ENCODE measurements at regions not wholly inside any gene's neighbourhood (a gene's known extent, or its start where the extent isn't known, plus 50 kb on each side); places are given as distances from the start of the nearest gene placed in this dataset.

- no peak for TF ChIP-seq PBX2 (CRISPR knock-in tag; IDR thresholded peaks at IDR 0.05; ENCODE audit: low read depth)
- no peak for TF ChIP-seq PBX2 (tag; conservative IDR thresholded peaks at IDR 0.05; ENCODE audit: low read depth)
- TF ChIP-seq HBP1 (CRISPR knock-in tag; IDR thresholded peaks at IDR 0.05): no peak
- TF ChIP-seq GATAD2B (IDR thresholded peaks at IDR 0.05; ENCODE audit: borderline replicate concordance): no peak
- TF ChIP-seq MAZ (CRISPR knock-in tag; conservative IDR thresholded peaks at IDR 0.05 in 1 of 2, IDR thresholded peaks at IDR 0.05 in 1 of 2): no peak
- TF ChIP-seq DACH1 (IDR thresholded peaks at IDR 0.05; ENCODE audit: partially characterized antibody): no peak
These were observed 101.7 kb upstream of the ZNF717 start (continued) for GRCh38 chr3:75886971-75887526.

- WGBS (ENCODE audit: insufficient coverage, low coverage, missing lambda C conversion rate): 0% methylated on average over 1 of the region's 1 CpG
- no peaks in the 10 kb centered on the region for H3K79me2 ChIP-seq (ENCODE audit: control insufficient read depth, insufficient read depth, low read length)
- H3K9me3 ChIP-seq (replicated peaks; ENCODE audit: control insufficient read depth, insufficient read depth, low read depth, low read length): no peaks in the 10 kb centered on the region
- no peaks in the 10 kb centered on the region for H3K27me3 ChIP-seq (ENCODE audit: control insufficient read depth in 2 of 2, insufficient read depth in 2 of 2, low read length in 2 of 2)
- DNase-seq (ENCODE audit: extremely low read depth in 1 of 4, low spot score in 3 of 4) (no peak), FAIRE-seq (no peak), ATAC-seq (no peak)
- H3K36me3 ChIP-seq (ENCODE audit: control insufficient read depth, insufficient read depth, low read length): no peaks in the 10 kb centered on the region
- POLR2A ChIA-PET: no interaction called here
- no peaks in the 10 kb centered on the region for H3K4me1 ChIP-seq (replicated peaks in 1 of 2; ENCODE audit: control insufficient read depth in 2 of 2, insufficient read depth in 2 of 2, low read length in 2 of 2)
- no peak overlapping the region for H3K9ac ChIP-seq (ENCODE audit: insufficient read depth in 1 of 2, low read depth in 2 of 2, low read length in 2 of 2)
- no peak overlapping the region for H3K4me2 ChIP-seq (ENCODE audit: insufficient read depth, low read length)
- CTCF ChIA-PET (ENCODE audit: low intra/inter-chr PET ratio): no interaction called here
- in situ Hi-C loops (cut with MboI): no loop called here
- no peaks in the 10 kb centered on the region for H4K20me1 ChIP-seq (replicated peaks; ENCODE audit: control insufficient read depth, insufficient read depth, low read length)
- no peak overlapping the region for H3K4me3 ChIP-seq
- no TSS peak for BruUV-seq (replicated peaks)
- no peak overlapping the region for H2AFZ ChIP-seq (ENCODE audit: low read depth, low read length)
- H3K9me1 ChIP-seq (ENCODE audit: control insufficient read depth, insufficient read depth, low read length): no peaks in the 10 kb centered on the region
- intact Hi-C loops (cut with micrococcal nuclease): no loop called here
- no peak overlapping the region for H3K27ac ChIP-seq (ENCODE audit: extremely low read depth, low read depth, low read length)
- no peak for TF ChIP-seq GATA2 (CRISPR knock-in tag; IDR thresholded peaks at IDR 0.05)
- TF ChIP-seq MTA3 (IDR thresholded peaks at IDR 0.05; ENCODE audit: borderline replicate concordance): no peak
- no peak for TF ChIP-seq KAT8 (IDR thresholded peaks at IDR 0.05; ENCODE audit: low read depth)
- TF ChIP-seq NELFE (IDR thresholded peaks at IDR 0.05; ENCODE audit: insufficient read depth, insufficient read length): no peak
- TF ChIP-seq POLR2G (IDR thresholded peaks at IDR 0.05; ENCODE audit: low read depth, low read length): no peak
- TF ChIP-seq PTTG1 (tag; IDR thresholded peaks at IDR 0.05; ENCODE audit: low read depth): no peak
- no peak for TF ChIP-seq HCFC1 (IDR thresholded peaks at IDR 0.05; ENCODE audit: low read depth, low read length)
- no peak for TF ChIP-seq ZFP30 (CRISPR knock-in tag; IDR thresholded peaks at IDR 0.05; ENCODE audit: borderline replicate concordance)
- TF ChIP-seq ZNF75A (CRISPR knock-in tag; IDR thresholded peaks at IDR 0.05): no peak
- TF ChIP-seq TCF3 (CRISPR knock-in tag; IDR thresholded peaks at IDR 0.05): no peak
- no peak for TF ChIP-seq MAX (CRISPR knock-in tag; IDR thresholded peaks at IDR 0.05)
- TF ChIP-seq NCOA1 (IDR thresholded peaks at IDR 0.05; ENCODE audit: low read depth): no peak
- no peak for TF ChIP-seq U2AF1 (optimal IDR thresholded peaks at IDR 0.05; ENCODE audit: low read depth, low read length)
- no peak for TF ChIP-seq ARHGAP35 (IDR thresholded peaks at IDR 0.05; ENCODE audit: partially characterized antibody)
- TF ChIP-seq SMARCA5 (IDR thresholded peaks at IDR 0.05): no peak
These were observed 108.9 kb upstream of the ZNF717 start for GRCh38 chr3:75894234-75894633.

Data from K562 (cell line).